ENCODE measurements at regions not wholly inside any gene's neighbourhood (a gene's known extent, or its start where the extent isn't known, plus 50 kb on each side); places are given as distances from the start of the nearest gene placed in this dataset.

DNA sequence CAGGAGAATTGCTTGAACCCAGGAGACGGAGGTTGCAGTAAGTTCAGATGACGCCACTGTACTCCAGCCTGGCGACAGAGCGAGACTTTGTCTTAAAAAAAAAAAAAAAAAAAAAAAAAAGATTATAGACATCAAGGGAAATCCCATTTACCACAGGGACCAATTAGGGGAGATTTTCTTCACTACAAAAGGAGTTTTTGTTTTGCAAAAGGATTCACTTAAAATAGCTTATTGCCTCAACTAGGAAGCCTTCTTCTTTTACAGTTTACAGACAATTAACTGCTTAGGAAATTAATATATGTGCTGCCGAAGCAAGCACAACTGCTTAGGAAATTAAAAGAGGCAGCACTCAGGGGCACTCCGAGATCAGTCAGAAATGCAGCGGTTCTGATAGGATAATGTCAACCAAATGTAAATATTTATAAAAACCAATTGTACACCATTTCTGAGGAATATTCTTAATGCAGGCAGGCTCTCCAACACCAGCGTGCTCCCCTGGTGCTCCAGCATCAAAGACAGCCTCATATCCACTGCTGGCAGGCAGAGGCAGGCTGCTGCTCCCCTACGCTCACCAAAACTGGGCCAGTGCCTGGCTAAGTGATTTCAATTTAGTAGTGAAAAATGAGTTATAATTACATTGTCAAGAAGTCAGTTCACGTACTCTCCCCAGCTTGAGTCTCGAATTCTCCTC is 107.9 kb upstream of the RAB4A start:
- 89 to 91% methylated on average over 11 of the region's 11 CpGs for WGBS, 2 donors
- no peak overlapping the region for H3K4me3 ChIP-seq (ENCODE audit: low read depth, poor library complexity, severe bottlenecking)
- TF ChIP-seq CTCF (IDR thresholded peaks at IDR 0.05) (no peak), POLR2A (IDR thresholded peaks at IDR 0.05) (no peak)
- DNase-seq (ENCODE audit: low spot score in 2 of 2), result no peak
- intact Hi-C loops (cut with DNase I; ENCODE audit: low total_unique reads), result no loop called here

GRCh38 chr1:229164348-229164747 is 106.6 kb upstream of the RAB4A start:
- intact Hi-C loops (cut with DNase I; ENCODE audit: low total_unique reads), result no loop called here

DNA sequence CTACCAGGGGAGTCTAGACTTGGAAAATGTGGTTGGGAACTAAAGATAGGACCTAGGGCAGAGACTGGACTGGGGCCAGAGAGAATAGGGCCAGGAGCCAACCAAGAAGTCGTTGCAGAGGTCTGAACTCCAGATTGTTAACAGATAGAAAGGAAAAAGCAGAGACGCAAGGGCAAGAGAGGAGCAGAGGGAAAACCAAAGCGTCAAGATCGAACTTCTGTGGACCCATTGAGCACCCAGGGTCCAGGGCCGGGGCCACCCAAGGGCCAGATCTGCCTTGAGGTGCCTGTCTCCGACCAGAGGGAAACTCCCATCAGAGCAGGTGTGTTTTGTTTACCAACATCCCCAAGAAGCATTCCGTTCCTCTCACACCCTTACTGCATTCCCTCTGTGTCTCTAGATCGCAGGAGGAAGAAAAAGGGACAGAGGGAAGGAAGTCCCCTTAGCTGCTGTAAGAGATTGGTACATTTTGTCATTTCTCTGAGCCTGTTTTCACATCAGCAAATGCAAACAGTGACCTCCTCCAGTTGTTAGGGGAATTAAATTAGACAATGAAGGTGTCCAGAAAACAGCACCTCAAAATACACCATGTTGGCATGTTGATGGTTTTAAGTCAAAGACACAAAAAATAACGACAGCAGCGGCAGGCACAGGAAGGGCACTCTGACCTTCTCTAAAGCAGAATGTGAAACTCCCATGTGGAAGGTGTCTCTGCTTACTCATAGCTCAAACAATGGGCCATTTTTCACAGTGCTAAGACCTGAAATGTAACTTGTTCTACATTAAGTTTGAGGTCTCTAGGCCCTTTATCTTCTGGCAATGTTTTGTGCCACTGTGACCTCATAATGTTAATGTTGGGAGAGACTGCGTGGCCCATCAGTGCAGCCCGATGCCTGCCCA is 105.8 kb upstream of the RAB4A start:
- H3K4me3 ChIP-seq (ENCODE audit: low read depth, poor library complexity, severe bottlenecking), result no peak overlapping the region
- WGBS, 2 donors, result 58 to 63% methylated on average over 12 of the region's 12 CpGs
- no peak for DNase-seq (ENCODE audit: low spot score in 2 of 2)
- TF ChIP-seq POLR2A (IDR thresholded peaks at IDR 0.05) (no peak), CTCF (IDR thresholded peaks at IDR 0.05) (no peak)
- intact Hi-C loops (cut with DNase I; ENCODE audit: low total_unique reads), result no loop called here

More at GRCh38 chr1:229164348-229164747, 106.6 kb upstream of the RAB4A start:
- no peak for DNase-seq (ENCODE audit: low spot score in 2 of 2)
- WGBS, 2 donors, result 74 to 91% methylated on average over 1 of the region's 1 CpG
- no peak overlapping the region for H3K4me3 ChIP-seq (ENCODE audit: low read depth, poor library complexity, severe bottlenecking)
- TF ChIP-seq POLR2A (IDR thresholded peaks at IDR 0.05) (no peak), CTCF (IDR thresholded peaks at IDR 0.05) (no peak)

DNA sequence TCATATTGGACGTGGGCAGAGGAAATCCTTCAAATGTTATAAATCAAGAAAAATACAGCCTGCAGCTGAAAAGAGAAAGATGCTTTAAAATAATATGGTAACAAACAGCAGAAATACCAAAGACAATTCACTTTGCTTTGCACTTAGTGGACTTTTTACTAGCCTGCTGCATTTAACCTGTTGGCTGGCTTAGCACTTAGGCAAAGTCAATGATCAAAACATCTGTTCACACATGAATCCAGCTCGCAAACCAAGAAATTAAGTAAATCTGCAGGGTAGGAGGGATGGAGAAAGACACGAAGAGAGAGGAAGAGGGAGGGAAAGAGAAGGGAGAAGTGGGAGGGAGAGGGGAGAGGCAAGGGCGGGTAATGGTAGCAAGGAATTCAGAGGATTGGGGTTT is 103.6 kb upstream of the RAB4A start:
- intact Hi-C loops (cut with DNase I; ENCODE audit: low total_unique reads), result no loop called here
- no peak for DNase-seq (ENCODE audit: low spot score in 2 of 2)
- 78 to 87% methylated on average over 4 of the region's 4 CpGs for WGBS, 2 donors
- TF ChIP-seq POLR2A (IDR thresholded peaks at IDR 0.05) (no peak), CTCF (IDR thresholded peaks at IDR 0.05) (no peak)
- no peak overlapping the region for H3K4me3 ChIP-seq (ENCODE audit: low read depth, poor library complexity, severe bottlenecking)

DNA sequence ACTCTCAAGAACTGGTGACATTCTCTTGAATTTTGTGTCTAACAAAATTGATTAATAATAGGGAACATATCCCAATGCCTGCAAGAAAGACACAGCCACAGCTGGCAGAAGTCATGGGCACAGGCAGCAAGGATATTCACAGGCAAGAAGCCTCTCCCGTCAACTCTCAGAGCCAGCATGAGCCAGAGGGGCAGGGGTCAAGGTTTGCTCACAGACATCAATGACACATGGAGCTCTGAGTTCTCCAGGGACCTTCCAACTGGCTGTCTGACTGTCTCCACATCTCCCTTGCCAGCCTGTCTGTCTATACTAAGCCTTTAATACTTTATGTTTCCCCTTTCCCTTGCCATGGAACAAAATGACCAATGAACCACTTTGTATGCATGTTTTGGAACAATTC is 101.5 kb upstream of the RAB4A start:
- peak in 1 of 2 donors; percentile 70 for DNase-seq (ENCODE audit: low spot score in 2 of 2)
- no peak overlapping the region for H3K4me3 ChIP-seq (ENCODE audit: low read depth, poor library complexity, severe bottlenecking)
- intact Hi-C loops (cut with DNase I; ENCODE audit: low total_unique reads), result no loop called here
- TF ChIP-seq POLR2A (IDR thresholded peaks at IDR 0.05) (no peak), CTCF (IDR thresholded peaks at IDR 0.05) (no peak)
- 79 to 93% methylated on average over 1 of the region's 1 CpG for WGBS, 2 donors
